Chondrocyte (in vitro differentiated cells): ENCODE measurements at regions not wholly inside any gene's neighbourhood (a gene's known extent, or its start where the extent isn't known, plus 50 kb on each side); places are given as distances from the start of the nearest gene placed in this dataset.

Source experiments
- DNase-seq: peaks from one replicate; pipeline ENCODE4 v3.0.0; 2021; ENCODE audit warnings: mixed read lengths, low spot score
- H3K27ac Mint-ChIP-seq: one replicate; pipeline ENCODE4 v1.8.0; 2021; ENCODE audit warnings: mild to moderate bottlenecking, moderate library complexity, mixed read lengths; ENCODE audit not compliant: unreplicated experiment
- H3K27me3 Mint-ChIP-seq: 2 replicates; pipeline ENCODE4 v1.8.0; 2021; ENCODE audit warnings: low read depth, mixed read lengths
- H3K36me3 Mint-ChIP-seq: 2 replicates; pipeline ENCODE4 v1.8.0; 2021; ENCODE audit warnings: low read depth, mixed read lengths
- H3K4me1 Mint-ChIP-seq: 2 replicates; pipeline ENCODE4 v1.8.0; 2021; ENCODE audit warnings: low read depth, mild to moderate bottlenecking, mixed read lengths
- H3K4me3 Mint-ChIP-seq: one replicate; pipeline ENCODE4 v1.8.0; 2021; ENCODE audit warnings: mild to moderate bottlenecking, moderate library complexity, mixed read lengths; ENCODE audit not compliant: unreplicated experiment
- H3K9me3 Mint-ChIP-seq: 2 replicates; pipeline ENCODE4 v1.8.0; 2021; ENCODE audit warnings: low read depth, mixed read lengths
- CTCF ChIP-seq: fragments of 200-600 bp; sonication (generic); IDR thresholded peaks from 2 replicates; pipeline ENCODE4 v1.5.0; 2021; ENCODE audit warnings: antibody characterized with exemption, mild to moderate bottlenecking, moderate library complexity

GRCh38 chrX:110989869-110990268, 106.1 kb upstream of the PAK3 start:
- Mint-ChIP-seq H3K9me3 (no peaks in the 10 kb centered on the region), H3K4me1 (no peaks in the 10 kb centered on the region), H3K27me3 (peaks cover 15% of the 10 kb centered on the region), H3K4me3 (no peak overlapping the region), H3K36me3 (no peaks in the 10 kb centered on the region), H3K27ac (no peak overlapping the region)
- TF ChIP-seq CTCF, result no peak
- DNase-seq, result no peak

DNA sequence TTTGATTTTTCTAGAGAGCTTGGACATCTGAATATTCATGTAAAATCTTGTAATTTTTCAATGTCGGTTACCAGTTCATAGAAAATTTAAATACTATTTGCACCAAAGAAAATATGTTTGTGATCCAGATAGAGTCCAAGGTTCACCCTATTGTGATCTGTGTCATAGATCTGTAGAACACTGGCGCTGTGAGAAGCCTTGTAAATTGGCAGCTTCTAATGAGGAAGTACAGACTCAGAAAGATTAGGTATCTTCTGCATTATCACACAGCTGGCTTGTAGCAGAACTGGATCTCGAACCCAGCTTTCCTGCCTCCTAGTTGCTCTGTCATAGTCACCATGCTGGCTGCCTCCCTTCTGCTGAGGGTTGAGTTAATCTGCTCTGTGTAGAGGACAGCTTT, 106.5 kb upstream of the PAK3 start:
- Mint-ChIP-seq H3K9me3 (no peaks in the 10 kb centered on the region), H3K27me3 (peaks cover 15% of the 10 kb centered on the region), H3K36me3 (no peaks in the 10 kb centered on the region), H3K4me1 (no peaks in the 10 kb centered on the region), H3K4me3 (no peak overlapping the region), H3K27ac (no peak overlapping the region)
- TF ChIP-seq CTCF, result no peak
- DNase-seq, result no peak

- no peak overlapping the region for H3K27ac Mint-ChIP-seq
- H3K27me3 Mint-ChIP-seq, result peaks cover 15% of the 10 kb centered on the region
- no peaks in the 10 kb centered on the region for H3K4me1 Mint-ChIP-seq
- no peaks in the 10 kb centered on the region for H3K9me3 Mint-ChIP-seq
- no peak overlapping the region for H3K4me3 Mint-ChIP-seq
- no peak for TF ChIP-seq CTCF
- DNase-seq, result no peak
- no peaks in the 10 kb centered on the region for H3K36me3 Mint-ChIP-seq
These were observed 108.7 kb upstream of the PAK3 start for GRCh38 chrX:110987292-110987691.

DNA sequence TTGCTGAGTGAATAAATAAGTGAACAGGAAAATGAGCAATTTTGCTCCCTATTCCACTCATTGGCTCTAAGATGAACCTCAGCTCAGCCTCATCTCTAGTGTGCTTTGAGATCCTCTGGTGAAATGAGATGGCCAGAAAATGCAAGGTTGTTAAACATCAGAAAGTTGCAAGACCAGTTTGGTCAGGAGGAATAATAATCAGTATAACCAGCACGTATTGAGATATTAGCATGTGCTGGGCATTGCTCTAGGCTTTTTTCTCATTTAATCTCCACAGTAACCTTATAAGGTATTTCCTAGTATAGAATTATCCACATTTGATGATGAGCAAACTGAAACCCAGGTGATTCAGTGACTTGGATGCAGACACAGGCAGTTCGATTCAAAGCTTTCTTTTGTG, 110.5 kb upstream of the PAK3 start:
- H3K4me1 Mint-ChIP-seq, result no peaks in the 10 kb centered on the region
- no peak for DNase-seq
- H3K36me3 Mint-ChIP-seq, result no peaks in the 10 kb centered on the region
- no peaks in the 10 kb centered on the region for H3K9me3 Mint-ChIP-seq
- no peak for TF ChIP-seq CTCF
- H3K27ac Mint-ChIP-seq, result no peak overlapping the region
- H3K27me3 Mint-ChIP-seq, result peaks cover 11% of the 10 kb centered on the region
- no peak overlapping the region for H3K4me3 Mint-ChIP-seq

- no peak for DNase-seq
- Mint-ChIP-seq H3K4me1 (no peaks in the 10 kb centered on the region), H3K4me3 (no peak overlapping the region), H3K36me3 (no peaks in the 10 kb centered on the region), H3K9me3 (no peaks in the 10 kb centered on the region), H3K27me3 (peaks cover 5% of the 10 kb centered on the region), H3K27ac (no peak overlapping the region)
- no peak for TF ChIP-seq CTCF
These were observed 113.0 kb upstream of the PAK3 start for GRCh38 chrX:110983024-110983423.
